DMS153 treated with DMSO at 0.1 percent for 48 hours (cell line): ENCODE measurements at regions not wholly inside any gene's neighbourhood (a gene's known extent, or its start where the extent isn't known, plus 50 kb on each side); places are given as distances from the start of the nearest gene placed in this dataset.

Experiments
- DNase-seq: peaks from one replicate; lab custom pipeline; 2025; ENCODE audit not compliant: unreplicated experiment; lab: John Stamatoyannopoulos, UW

GRCh38 chr10:31614611-31615010, 295.6 kb downstream of the ZEB1 start:
- no peak for DNase-seq

- DNase-seq, result no peak
These were observed 293.1 kb downstream of the ZEB1 start for GRCh38 chr10:31612082-31612481.

DNA sequence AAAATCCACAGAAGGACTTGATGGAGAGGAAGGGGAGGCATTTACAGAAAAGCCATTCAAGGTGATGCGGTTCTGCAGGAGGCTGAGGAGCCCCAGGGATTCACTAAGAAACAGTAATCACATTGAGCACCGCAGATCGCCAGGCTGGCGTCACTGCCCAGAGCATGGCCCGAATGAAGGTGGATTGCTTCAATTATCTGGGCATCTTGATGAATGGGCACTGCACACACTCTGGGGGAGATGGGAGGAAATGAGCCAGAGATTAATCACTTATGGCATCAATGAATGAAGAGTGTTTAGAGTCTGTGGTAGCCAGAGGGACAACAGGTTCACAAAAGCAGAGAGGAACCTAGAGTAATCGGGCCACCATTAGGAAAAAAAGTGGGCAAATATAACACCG, 292.1 kb downstream of the ZEB1 start:
- DNase-seq, result no peak

DNA sequence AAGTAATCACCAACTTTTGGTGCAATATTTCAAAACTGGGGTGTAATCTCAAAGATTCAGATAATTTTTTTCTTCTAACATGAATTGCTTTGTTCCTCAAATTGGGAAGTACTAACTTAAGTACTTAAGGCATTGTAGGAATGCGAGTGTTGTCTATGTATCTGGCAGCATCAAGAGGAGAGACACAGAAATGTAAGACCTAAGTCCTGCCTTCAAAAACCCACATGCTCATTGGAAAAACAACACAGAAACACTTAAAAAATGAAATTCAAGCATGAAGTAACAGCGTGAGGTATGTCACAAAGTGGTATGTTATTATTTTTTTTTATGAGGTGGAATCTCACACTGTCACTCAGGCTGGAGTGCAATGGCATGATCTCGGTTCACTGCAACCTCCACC, 288.5 kb downstream of the ZEB1 start:
- DNase-seq, result no peak

DNA sequence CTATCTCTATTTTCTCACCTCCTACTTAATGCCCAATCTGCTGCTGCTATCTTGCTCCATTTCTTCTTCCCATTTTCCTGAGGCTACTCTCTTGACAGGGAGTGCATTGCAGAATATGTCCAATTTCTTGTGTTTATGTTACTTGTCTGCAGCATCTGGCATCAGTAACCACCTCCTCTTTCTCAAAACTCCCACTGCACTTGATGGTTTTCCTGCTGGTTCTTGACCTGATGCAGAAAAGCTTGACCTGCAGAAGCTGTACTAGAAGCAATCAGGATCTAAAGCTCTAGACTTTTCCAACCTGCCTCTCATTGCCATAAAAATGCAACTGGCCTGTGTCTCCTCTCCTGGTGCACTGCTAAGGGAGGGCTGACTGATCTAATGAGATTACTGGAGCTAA, 287.8 kb downstream of the ZEB1 start:
- DNase-seq, result no peak

- no peak for DNase-seq
These were observed 287.0 kb downstream of the ZEB1 start for GRCh38 chr10:31605861-31606525.

DNA sequence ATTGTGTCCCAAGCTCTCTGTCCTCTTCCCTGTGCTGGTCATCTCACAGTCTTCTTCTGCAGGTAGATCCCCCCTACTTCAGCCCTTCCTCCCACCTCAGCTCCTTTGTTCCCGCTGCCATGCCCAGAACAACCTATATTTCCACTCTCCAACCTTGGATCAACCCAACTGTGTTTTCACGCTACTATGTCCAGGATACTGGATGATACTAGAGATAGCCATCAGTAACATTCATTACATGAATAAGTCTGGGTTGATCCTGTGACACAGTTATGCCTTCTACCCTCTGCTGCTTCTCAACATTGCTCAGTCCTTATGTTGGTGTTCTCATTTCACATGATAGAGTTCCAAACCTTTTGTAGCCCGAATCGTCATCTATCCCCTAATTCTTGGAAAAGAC, 286.4 kb downstream of the ZEB1 start:
- no peak for DNase-seq

DNA sequence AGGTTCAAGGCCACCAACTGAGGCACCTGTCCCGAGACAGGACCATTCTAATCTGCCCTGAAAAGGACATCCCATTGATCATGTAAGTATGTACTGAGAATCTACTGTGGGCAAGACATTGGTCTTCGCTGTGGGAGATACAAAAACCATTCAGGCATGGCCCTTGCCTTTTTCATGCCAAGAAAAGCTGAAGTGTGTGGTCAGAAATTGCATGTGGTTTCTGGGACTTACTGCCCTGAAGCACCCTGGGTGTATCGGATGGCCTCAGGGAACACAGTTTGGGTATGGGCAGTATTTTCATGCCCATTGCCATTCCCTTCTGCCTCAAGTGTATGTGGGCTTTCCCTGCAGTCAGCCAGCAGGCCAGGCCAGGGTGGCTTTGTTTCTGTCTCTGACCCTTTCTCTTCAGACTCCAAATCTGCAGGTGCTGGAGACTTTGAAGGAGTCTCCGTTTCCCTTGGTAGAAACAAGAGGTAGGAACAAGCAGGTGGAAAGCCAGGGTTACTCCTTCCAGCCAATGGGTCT, 285.7 kb downstream of the ZEB1 start:
- DNase-seq, result no peak

DNA sequence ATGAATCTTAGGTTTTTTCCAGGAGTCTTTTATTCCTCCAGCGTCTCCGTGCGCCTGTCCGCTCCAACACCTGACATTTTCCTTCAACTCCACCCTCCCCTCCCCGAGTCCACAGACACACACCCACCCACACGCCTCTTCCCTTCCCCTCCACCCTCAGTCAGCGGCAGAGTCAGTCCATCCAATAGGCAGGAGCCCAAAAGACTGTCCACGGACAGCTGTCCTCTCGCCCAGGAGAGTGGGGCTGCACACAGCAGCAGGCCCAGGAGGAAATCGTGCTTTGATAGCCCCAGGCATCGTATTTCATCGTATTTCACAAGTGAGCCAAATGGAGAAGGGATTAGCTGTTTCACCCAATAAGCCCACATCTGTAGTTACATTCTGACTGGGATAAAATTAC, 285.1 kb downstream of the ZEB1 start:
- DNase-seq, result no peak

- DNase-seq, result peak; percentile 79
These were observed 284.4 kb downstream of the ZEB1 start for GRCh38 chr10:31603235-31604087.

GRCh38 chr10:31602541-31603234, 283.7 kb downstream of the ZEB1 start:
- peak; percentile 1 for DNase-seq

- no peak for DNase-seq
These were observed 282.1 kb downstream of the ZEB1 start for GRCh38 chr10:31601136-31601535.

GRCh38 chr10:31599626-31600504, 280.8 kb downstream of the ZEB1 start:
- DNase-seq, result no peak

GRCh38 chr10:31596765-31597164, 277.7 kb downstream of the ZEB1 start:
- DNase-seq, result no peak

DNA sequence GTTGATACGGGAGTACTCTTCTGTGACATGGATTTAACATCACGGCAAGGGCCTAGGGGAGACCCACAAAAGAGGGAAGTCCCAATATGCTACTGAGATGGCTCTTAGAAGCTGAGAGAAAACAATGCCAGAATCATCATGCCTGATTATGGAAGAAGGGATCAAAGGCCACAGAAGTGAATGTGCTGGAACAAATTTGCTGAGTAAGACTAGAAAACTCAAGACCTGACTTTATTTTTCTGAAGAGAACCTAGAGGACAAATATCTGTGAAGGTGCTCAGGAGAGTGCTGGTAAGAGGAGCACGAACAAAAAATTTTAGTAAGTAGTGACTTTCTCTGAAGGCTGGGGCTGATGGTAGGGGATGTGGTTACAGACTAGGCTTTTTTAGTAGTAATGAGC, 277.0 kb downstream of the ZEB1 start:
- no peak for DNase-seq

DNA sequence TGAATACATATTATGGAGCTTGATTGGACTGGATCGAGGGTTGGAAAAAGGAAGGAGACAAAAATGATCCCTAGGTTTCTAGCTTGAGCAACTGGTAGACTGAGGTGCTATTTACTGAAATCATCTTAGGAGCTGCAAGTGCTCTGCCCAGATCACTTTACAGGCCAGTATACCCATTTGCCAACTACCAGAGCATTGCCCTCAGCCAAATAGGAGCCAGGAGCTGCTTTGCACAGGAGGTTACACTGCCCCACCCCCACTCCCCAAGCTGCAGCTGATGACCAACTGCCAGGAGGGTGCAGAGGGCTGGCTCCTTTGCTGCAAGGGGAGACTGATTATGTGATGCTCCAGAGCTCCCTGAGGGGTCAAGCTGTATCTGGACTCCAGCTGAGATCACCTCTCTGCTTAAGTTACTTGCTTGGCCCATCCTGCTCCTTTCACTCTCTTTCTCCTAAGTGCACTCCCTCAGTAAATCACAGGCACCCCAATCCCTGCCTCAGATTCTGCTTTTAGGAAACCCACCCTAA, 275.4 kb downstream of the ZEB1 start:
- no peak for DNase-seq

- DNase-seq, result no peak
These were observed 274.1 kb downstream of the ZEB1 start for GRCh38 chr10:31593124-31593523.

- DNase-seq, result no peak
These were observed 272.6 kb downstream of the ZEB1 start for GRCh38 chr10:31591569-31591968.

DNA sequence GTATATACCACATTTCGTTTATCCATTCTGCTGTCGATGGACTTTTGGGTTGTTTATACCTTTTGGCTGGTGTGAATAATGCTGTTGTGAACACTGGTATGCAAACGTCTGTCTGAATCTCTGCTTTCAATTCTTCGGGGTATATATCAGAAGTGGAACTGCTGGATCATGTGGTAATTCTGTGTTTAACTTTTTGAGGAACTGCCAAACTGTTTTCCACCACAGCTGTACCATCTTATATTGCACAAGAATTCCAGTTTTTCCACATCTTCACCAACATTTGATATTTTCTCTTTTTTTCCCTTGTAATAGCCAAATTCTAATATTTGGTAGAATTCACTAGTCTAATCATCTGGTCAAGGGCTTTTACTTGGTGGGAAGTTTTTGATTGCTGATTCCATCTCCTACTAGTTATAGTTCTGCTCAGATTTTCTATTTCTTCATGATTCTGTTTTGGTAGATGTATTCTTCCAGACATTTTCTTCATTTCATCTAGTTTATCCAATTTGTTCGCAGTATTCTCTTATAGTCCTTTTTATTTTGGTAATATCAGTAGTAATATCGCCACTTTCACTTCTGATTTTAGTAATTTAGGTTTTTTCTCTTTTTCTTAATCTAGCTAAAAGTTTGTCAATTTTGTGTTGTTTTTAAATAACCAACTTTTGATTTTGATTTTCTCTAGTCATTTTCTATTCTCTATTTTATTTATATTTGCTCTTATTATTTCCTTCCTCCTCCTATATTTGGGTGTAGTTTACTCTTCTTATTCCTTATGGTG, 271.2 kb downstream of the ZEB1 start:
- DNase-seq, result no peak

DNA sequence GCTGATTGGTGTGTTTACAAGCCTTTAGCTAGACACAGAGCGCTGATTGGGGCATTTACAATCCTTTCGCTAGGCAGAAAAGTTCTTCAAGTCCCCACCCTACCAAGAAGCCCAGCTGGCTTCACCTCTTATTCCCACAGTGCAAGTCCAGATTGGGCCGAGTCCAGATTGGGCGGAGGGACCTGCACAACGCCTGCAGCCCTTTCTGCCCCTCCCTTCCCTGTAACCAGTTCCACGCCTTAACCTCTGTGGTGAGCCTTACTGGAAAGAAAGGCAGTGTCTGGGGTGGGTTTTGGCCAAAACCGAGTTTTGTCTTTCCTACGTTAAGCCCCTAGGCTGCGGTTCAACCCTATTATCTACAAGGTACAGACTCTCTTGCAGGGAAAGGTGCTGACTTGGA, 268.7 kb downstream of the ZEB1 start:
- no peak for DNase-seq
